Calu3 (cell line): ENCODE measurements at regions not wholly inside any gene's neighbourhood (a gene's known extent, or its start where the extent isn't known, plus 50 kb on each side); places are given as distances from the start of the nearest gene placed in this dataset.

ENCODE experiments used
- BruUV-seq: library from RNA; stranded (reverse); fragments of 400-500 nt; replicated peaks from 2 replicates; lab custom pipeline; 2021; lab: Mats Ljungman, UMichigan
- CTCF ChIA-PET: fragments of 300-600 bp; sonication (Branson Sonifier 250); formaldehyde crosslinking; loops from one replicate; lab custom pipeline; 2022; ENCODE audit warnings: antibody characterized with exemption; lab: Charles Lee
- DNase-seq: peaks from one replicate; pipeline ENCODE4 v3.0.0; 2022
- H3K27ac Mint-ChIP-seq: one replicate; pipeline ENCODE4 v1.8.0; 2022; ENCODE audit warnings: mixed read lengths; ENCODE audit not compliant: unreplicated experiment
- H3K27me3 Mint-ChIP-seq: one replicate; pipeline ENCODE4 v1.8.0; 2022; ENCODE audit warnings: mixed read lengths; ENCODE audit not compliant: unreplicated experiment
- H3K36me3 Mint-ChIP-seq: one replicate; pipeline ENCODE4 v1.8.0; 2022; ENCODE audit warnings: mild to moderate bottlenecking, moderate library complexity, mixed read lengths; ENCODE audit not compliant: insufficient read depth, unreplicated experiment
- H3K4me1 Mint-ChIP-seq: one replicate; pipeline ENCODE4 v1.8.0; 2022; ENCODE audit warnings: mild to moderate bottlenecking, low read depth, mixed read lengths; ENCODE audit not compliant: unreplicated experiment
- H3K4me3 Mint-ChIP-seq: one replicate; pipeline ENCODE4 v1.8.0; 2022; ENCODE audit warnings: mild to moderate bottlenecking, low read depth, moderate library complexity, mixed read lengths; ENCODE audit not compliant: unreplicated experiment
- H3K9me3 Mint-ChIP-seq: one replicate; pipeline ENCODE4 v1.8.0; 2022; ENCODE audit warnings: low read depth, mixed read lengths; ENCODE audit not compliant: unreplicated experiment
- CTCF ChIP-seq: fragments of 200-600 bp; IDR thresholded peaks from one replicate; pipeline ENCODE4 v1.8.0; 2022; ENCODE audit warnings: antibody characterized with exemption; ENCODE audit not compliant: unreplicated experiment
- intact Hi-C: fragments of 100-400 bp; cut with micrococcal nuclease; formaldehyde crosslinking; loops from one replicate; pipeline ENCODE4 v1.10.0; 2022; ENCODE audit not compliant: unreplicated experiment

- Mint-ChIP-seq H3K4me1 (no peaks in the 10 kb centered on the region), H3K9me3 (no peaks in the 10 kb centered on the region), H3K27me3 (peaks cover 91% of the 10 kb centered on the region), H3K36me3 (no peaks in the 10 kb centered on the region), H3K4me3 (no peak overlapping the region), H3K27ac (no peak overlapping the region)
- DNase-seq = no peak
- intact Hi-C loops = no loop called here
- CTCF ChIA-PET = no interaction called here
- no peak for TF ChIP-seq CTCF
- BruUV-seq = no TSS peak
These were observed 341.4 kb downstream of the FOXL1 start for GRCh38 chr16:86919578-86920305.

GRCh38 chr16:86921289-86921688 lies 342.9 kb downstream of the FOXL1 start:
- Mint-ChIP-seq H3K27ac (no peak overlapping the region), H3K9me3 (no peaks in the 10 kb centered on the region), H3K4me3 (no peak overlapping the region), H3K4me1 (no peaks in the 10 kb centered on the region), H3K36me3 (no peaks in the 10 kb centered on the region), H3K27me3 (peaks cover 95% of the 10 kb centered on the region)
- BruUV-seq = no TSS peak
- intact Hi-C loops = no loop called here
- CTCF ChIA-PET = interaction anchor here (0.6 kb wide), 1 partner anchor 683 kb away, joined by 3 read pairs; no protein-coding TSS in a partner anchor
- DNase-seq = no peak
- no peak for TF ChIP-seq CTCF

DNA sequence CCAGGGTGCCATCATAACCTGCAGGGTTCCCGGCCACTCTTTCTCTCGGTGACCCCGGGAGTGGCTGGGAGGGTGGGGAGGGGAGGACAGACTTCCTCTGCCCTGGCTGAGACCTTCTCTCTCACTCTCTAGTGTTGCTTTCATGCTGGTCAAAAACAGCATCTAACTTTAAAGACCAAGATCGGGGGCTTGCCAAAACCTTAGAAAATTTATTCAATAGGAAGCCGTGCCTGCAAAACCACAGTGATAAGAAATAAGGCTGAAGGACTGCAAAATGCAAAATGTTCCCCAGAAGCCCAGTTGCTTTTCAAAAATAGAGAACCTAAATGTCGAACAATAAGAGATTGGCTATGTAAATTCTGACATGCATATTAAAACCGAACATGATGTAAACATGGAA lies 344.0 kb downstream of the FOXL1 start:
- intact Hi-C loops = no loop called here
- Mint-ChIP-seq H3K4me3 (no peak overlapping the region), H3K4me1 (no peaks in the 10 kb centered on the region), H3K27me3 (peaks cover 92% of the 10 kb centered on the region), H3K27ac (no peak overlapping the region), H3K36me3 (no peaks in the 10 kb centered on the region), H3K9me3 (no peaks in the 10 kb centered on the region)
- DNase-seq = no peak
- no peak for TF ChIP-seq CTCF
- no TSS peak for BruUV-seq
- CTCF ChIA-PET = no interaction called here

- no peak overlapping the region for H3K27ac Mint-ChIP-seq
- H3K4me3 Mint-ChIP-seq = no peak overlapping the region
- no TSS peak for BruUV-seq
- no peaks in the 10 kb centered on the region for H3K4me1 Mint-ChIP-seq
- DNase-seq = no peak
- H3K36me3 Mint-ChIP-seq = no peaks in the 10 kb centered on the region
- H3K27me3 Mint-ChIP-seq = peaks cover 83% of the 10 kb centered on the region
- intact Hi-C loops = no loop called here
- CTCF ChIA-PET = no interaction called here
- no peaks in the 10 kb centered on the region for H3K9me3 Mint-ChIP-seq
- TF ChIP-seq CTCF = no peak
These were observed 345.3 kb downstream of the FOXL1 start for GRCh38 chr16:86923656-86924055.
